Epithelial cell of proximal tubule (primary cell): ENCODE measurements at regions not wholly inside any gene's neighbourhood (a gene's known extent, or its start where the extent isn't known, plus 50 kb on each side); places are given as distances from the start of the nearest gene placed in this dataset.

ENCODE experiments used
- DNase-seq: peaks from one replicate; pipeline ENCODE4 v3.0.0-alpha.2; 2011; ENCODE audit warnings: low read depth
- H3K4me3 ChIP-seq: 2 replicates; pipeline ENCODE4 v1.5.1; 2011; ENCODE audit warnings: low read depth, mild to moderate bottlenecking, low read length
- TF ChIP-seq, protein P1 (sequence below): conservative IDR thresholded peaks from 2 replicates; pipeline ENCODE4 v1.5.1; 2012; ENCODE audit warnings: low read depth, mild to moderate bottlenecking, low read length

DNA sequence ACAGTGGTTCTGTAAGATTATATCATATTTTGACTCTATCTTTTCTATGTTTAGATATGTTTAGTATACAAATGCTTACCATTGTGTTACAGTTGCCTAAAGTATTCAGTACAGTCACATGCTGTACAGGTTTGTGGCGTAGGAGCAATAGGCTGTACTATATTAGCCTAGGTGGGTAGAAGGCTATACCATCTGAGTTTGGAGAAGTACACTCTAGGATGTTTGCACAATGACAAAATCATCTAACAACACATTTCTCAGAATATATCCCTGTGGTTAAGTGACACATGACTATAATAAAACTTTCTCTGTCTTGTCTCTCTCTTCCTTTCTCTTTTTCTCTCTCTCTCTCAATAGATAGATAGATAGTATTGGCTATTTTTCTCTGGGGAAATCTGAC lies 1053.1 kb downstream of the STIM2 start:
- no peak overlapping the region for H3K4me3 ChIP-seq
- TF ChIP-seq, protein P1, sequence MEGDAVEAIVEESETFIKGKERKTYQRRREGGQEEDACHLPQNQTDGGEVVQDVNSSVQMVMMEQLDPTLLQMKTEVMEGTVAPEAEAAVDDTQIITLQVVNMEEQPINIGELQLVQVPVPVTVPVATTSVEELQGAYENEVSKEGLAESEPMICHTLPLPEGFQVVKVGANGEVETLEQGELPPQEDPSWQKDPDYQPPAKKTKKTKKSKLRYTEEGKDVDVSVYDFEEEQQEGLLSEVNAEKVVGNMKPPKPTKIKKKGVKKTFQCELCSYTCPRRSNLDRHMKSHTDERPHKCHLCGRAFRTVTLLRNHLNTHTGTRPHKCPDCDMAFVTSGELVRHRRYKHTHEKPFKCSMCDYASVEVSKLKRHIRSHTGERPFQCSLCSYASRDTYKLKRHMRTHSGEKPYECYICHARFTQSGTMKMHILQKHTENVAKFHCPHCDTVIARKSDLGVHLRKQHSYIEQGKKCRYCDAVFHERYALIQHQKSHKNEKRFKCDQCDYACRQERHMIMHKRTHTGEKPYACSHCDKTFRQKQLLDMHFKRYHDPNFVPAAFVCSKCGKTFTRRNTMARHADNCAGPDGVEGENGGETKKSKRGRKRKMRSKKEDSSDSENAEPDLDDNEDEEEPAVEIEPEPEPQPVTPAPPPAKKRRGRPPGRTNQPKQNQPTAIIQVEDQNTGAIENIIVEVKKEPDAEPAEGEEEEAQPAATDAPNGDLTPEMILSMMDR = no peak
- DNase-seq = no peak

DNA sequence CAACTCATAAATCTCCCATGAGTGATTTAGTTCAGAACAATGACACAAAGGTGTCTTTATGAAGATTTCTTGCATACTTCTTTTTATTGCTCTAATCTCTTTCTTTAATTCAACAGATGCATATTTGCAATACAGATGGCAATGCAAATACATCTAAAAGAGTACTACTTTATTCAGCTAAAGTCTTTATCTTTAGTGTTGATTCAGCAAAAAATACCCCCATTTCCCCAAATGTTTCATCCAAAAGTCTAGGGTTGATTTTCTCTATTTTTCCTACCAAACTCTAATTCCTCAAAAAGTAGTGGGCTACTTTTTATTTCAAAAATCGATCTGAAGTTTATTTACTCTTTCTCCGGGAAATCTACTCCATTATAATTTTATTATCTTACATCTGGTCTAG lies 1055.2 kb downstream of the STIM2 start:
- no peak overlapping the region for H3K4me3 ChIP-seq
- DNase-seq = no peak
- TF ChIP-seq, protein P1 = no peak

DNA sequence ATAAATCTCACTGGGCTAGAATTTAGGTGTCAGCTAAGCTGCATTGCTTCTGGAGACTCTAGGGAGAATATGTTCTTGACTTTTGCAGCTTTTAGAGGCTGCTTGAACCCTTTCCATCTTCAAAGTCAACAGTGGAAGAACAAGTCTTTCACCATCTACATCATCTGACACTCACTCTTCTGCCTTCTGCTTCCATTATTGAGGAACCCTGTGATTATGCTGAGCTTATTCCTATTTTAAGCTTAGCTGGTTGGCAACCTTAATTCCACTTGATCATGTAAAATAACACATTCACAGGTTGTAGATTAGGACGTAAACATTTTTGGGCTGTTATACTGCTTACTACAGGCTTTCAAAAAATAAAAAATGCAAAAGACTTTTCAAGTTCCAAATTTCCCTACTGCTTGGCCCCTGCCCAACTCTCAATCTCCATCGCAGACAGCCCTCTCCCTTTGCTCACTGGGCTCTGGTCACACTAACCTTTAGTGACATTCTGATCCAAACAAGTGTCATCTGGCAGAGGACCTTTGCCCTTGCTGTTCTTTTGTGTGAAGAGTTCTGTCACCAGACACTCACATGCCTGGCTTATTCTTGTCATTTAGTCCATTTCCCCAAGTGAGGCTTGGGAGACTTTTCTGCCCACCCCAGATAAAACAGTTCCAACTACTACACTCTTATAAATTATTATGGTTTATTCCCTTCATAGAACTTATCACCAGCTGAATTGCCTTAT lies 1056.0 kb downstream of the STIM2 start:
- TF ChIP-seq, protein P1 = no peak
- no peak for DNase-seq
- H3K4me3 ChIP-seq = no peak overlapping the region

DNA sequence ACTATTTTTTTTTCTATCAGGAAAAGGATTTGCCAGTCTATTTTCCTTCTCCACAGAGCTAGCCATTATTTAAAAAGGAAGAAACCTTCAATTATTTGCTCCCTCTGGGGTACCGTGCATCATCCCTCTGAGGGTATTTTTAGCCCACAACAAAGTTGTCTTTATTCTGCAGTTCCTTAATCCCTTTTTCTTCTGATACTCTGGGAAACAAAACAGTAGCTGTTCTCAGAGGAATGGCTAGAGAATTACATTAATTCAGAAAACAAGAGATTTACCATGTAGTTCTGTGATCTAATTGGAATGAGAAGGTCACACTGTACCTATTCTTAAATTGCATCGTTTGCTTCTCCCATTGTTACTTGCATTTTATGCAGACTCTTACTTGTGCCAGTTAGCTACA lies 1056.7 kb downstream of the STIM2 start:
- no peak overlapping the region for H3K4me3 ChIP-seq
- TF ChIP-seq, protein P1 = no peak
- no peak for DNase-seq

- TF ChIP-seq, protein P1 = no peak
- no peak for DNase-seq
- H3K4me3 ChIP-seq = no peak overlapping the region
These were observed 1060.6 kb downstream of the STIM2 start for GRCh38 chr4:27921231-27921630.

DNA sequence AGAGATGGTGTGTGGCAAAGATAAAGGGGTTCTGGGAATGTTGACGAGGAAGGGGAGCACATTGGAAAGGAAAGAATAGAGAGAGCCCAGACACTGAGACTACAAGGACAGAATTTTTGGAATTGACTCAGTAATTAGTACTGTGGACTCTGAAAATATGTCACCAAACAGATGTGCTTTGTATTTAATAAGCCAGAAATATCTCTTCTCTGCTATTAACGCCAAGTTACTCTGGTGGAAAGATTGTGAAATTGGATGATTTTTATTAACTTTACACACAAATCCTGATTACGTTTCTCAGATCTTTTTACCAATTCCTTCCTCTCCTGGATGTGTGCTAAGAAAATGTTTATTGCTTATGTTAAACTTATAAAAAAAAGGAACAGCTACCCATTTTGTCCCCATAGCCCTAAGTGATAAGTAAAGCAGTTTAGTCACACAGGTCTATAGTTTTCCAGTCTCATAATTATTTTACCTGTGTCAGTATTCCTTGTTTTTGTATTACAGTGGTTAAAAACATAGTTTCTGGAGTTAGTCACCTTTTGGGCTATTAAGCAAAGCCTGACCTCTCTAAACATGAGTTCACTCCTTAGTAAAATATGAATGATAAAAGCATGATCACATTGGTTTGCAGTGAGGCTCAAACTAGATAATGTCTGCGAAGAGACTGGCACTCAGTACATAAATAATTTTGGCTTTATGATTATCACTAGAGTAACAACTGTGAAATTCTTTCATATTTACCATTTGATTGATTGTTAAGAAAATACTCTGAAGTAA lies 1068.3 kb downstream of the STIM2 start:
- TF ChIP-seq, protein P1 = no peak
- no peak overlapping the region for H3K4me3 ChIP-seq
- no peak for DNase-seq
